ENCODE measurements at regions not wholly inside any gene's neighbourhood (a gene's known extent, or its start where the extent isn't known, plus 50 kb on each side); places are given as distances from the start of the nearest gene placed in this dataset.

DNA sequence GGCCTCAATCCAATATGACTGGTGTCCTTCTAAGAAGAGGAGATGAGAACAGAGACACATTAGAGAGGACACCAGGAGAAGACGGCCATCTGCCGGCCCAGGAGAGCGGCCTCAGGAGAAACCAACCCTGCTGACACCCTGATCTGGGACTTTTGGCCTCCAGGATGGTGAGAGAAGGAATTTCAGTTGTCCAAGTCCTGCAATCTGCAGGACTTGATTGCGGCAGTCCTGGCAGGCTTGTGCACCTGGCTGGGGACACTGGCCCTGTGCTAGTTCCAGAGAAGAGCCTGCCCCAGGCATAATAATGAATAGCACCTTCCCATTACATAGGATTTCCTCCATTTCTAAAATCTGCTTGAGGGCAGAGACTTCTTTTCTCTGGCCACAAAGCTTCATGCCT lies 409.9 kb upstream of the SHH start:
- TF ChIP-seq, protein P1, sequence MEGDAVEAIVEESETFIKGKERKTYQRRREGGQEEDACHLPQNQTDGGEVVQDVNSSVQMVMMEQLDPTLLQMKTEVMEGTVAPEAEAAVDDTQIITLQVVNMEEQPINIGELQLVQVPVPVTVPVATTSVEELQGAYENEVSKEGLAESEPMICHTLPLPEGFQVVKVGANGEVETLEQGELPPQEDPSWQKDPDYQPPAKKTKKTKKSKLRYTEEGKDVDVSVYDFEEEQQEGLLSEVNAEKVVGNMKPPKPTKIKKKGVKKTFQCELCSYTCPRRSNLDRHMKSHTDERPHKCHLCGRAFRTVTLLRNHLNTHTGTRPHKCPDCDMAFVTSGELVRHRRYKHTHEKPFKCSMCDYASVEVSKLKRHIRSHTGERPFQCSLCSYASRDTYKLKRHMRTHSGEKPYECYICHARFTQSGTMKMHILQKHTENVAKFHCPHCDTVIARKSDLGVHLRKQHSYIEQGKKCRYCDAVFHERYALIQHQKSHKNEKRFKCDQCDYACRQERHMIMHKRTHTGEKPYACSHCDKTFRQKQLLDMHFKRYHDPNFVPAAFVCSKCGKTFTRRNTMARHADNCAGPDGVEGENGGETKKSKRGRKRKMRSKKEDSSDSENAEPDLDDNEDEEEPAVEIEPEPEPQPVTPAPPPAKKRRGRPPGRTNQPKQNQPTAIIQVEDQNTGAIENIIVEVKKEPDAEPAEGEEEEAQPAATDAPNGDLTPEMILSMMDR (conservative IDR thresholded peaks at IDR 0.05 in 1 of 2, IDR thresholded peaks at IDR 0.05 in 1 of 2; ENCODE audit: extremely low read depth in 1 of 2, insufficient read depth in 1 of 2, low read depth in 1 of 2, low read length in 2 of 2), result no peak
- no peak for TF ChIP-seq EZH2 (IDR thresholded peaks at IDR 0.05; ENCODE audit: borderline replicate concordance, low read length)

All from mammary epithelial cell (primary cell).